ENCODE measurements at regions not wholly inside any gene's neighbourhood (a gene's known extent, or its start where the extent isn't known, plus 50 kb on each side); places are given as distances from the start of the nearest gene placed in this dataset.
A peak's percentile ranks its signal among the peaks of the same experiment; 100 is the strongest.
"Not testable (repeated sequence)": the region's sequence is repeated elsewhere in the genome, so short reads cannot be mapped to it uniquely, and the experiment has no call there.

DNA sequence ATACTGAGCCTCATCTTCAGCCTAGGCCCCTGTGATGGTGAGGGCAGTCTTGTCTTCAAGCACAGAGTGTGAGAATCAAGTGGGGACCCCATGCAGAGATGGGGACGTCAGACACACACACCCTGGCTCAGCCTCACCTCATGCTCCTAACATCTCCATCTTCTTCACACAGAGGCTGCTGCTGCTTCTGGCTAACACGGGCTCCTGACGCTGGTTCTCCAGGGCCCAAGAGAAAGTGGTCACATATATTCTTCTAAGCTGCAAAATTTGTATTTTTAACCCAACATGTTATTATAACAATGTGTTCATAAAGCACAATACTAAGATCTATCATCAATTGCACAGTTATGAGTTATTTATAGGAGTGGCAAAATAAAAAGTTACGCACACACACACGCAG, 101.2 kb downstream of the VPREB1 start:
- no peak for FAIRE-seq
- DNase-seq (ENCODE audit: low spot score) = no peak

DNA sequence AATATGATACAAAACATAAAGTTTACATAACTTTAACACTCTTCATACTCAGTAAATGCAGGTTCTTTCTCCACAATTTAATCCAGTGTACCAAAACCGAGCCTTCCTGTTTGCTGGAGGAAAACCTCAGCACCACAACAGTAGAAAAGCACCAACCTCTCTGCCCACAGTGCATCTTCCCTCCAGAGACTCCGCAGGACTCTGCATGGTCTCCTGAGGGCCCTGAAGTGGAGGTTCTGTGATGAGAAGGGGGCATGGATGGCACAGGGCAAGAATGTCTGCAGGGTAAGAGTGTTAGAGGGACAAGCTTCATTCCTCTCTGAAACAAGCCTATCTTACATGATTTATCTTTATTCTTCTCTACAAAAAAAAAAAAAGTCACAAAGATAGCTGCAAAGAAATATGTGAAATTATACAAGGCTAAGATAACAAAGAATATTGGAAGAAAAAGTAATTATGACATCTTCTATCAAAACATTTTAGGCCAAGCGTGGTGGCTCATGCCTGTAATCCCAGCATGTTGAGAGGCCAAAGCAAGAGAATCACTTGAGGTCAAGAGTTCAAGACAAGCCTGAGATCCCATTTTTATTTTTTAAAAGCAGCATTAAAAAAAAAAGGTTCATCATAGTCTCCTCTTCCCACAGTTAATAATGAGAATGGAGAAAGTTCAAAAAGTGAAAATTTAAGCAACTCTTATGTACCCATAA, 102.0 kb downstream of the VPREB1 start:
- DNase-seq (ENCODE audit: low spot score) (no peak), FAIRE-seq (no peak)

DNA sequence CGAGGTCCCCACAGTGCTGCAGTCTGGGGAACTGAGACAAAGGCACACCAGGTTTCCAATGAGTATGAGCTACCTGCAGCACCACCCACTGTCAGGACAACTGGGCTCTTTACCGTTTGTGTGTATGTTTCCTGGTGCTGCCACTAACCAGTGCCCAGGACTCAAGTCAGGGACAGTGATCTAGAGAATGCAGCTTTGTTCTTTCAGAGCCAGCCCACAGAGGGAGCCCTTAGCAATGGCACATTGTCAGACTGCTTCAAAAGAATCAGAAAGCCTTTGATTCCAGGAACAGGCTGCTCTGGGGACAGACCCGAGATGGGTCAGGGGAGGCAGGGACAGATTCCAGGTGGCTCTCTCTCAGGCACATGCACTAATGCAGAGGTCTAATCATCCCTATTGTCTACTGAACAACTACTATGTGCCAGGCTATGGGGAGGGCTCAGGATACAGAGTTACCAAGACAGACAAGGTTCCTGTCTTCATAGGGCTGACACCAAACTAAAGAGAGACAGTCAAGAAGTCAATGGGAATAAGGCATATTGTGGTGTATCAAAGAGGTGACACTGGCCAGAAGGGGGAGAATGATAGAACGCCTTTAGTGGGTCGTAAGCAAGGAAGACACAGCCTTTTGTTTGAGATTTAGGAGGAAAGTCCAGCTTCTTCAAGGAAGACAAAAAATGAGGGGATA, 103.7 kb downstream of the VPREB1 start:
- no peak for DNase-seq (ENCODE audit: low spot score)
- no peak for FAIRE-seq

DNA sequence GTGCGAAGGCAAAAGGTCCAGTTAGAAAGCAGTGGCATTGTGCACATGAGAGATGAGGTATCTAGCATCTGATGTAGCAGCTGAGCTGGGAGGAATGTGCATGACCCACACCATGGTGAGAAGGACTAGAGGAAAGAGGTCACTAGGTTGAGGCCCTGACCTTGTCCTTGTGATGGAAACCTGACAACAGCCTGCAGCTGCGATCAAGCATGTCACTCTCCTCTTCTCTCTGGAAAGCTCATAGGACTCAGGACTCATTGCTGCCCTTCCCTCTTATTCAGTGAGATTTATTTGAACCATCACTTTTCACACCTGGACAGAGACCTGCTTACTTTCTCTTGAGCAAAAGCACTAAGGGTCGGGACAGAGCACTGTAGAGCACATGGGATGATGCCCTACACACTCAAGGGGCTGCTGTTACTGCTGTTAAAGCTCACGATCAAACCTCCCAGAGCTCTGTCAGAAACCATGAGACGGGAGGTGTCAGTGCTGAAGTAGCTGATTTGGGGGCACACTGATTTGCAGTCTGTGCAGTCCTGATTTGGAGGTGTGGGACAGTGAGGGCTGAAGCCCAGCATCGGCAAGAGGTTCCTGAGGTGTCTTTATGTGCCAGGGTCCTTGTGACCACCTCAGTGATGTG, 104.3 kb downstream of the VPREB1 start:
- FAIRE-seq = no peak
- no peak for DNase-seq (ENCODE audit: low spot score)

DNA sequence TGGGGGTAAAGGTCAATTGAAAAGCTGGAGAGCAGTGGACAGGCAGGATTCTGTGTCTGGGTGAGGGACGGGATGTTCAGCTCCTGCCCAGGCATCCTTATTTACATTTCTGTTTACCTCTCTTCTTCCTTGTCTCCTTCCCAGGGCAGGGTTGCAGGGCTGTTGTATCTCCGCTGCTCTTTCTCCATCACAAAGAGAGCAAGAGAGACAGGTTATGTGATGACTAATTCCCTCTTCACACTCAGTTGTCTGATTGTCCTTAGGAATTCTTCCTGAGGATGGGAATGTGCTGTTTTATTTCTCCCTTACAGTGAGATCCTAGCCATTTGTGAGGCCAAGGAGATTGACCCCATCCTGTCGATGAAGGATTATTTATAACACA, 104.9 kb downstream of the VPREB1 start:
- no peak for DNase-seq (ENCODE audit: low spot score)
- FAIRE-seq = no peak

DNA sequence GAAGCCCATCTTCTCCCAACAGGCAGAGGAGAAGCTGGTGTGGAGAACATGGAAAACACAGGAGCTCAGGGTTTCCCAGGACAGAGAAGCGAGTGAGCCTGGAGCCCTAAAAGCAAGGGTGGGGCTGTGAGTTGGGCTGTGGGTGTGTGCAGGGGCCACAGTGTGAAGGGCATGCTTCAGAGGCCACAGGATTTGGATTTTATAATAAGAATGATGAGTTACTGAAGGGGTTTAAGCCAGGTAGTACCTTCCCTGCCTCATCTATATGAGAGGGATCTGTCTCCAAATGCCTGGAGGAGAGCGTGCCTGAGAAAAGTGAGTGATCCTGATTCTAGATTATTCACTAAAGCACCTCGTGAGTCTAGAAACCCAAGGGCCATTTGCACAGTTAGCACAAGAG, 106.8 kb downstream of the VPREB1 start:
- no peak for FAIRE-seq
- no peak for DNase-seq (ENCODE audit: low spot score)

DNA sequence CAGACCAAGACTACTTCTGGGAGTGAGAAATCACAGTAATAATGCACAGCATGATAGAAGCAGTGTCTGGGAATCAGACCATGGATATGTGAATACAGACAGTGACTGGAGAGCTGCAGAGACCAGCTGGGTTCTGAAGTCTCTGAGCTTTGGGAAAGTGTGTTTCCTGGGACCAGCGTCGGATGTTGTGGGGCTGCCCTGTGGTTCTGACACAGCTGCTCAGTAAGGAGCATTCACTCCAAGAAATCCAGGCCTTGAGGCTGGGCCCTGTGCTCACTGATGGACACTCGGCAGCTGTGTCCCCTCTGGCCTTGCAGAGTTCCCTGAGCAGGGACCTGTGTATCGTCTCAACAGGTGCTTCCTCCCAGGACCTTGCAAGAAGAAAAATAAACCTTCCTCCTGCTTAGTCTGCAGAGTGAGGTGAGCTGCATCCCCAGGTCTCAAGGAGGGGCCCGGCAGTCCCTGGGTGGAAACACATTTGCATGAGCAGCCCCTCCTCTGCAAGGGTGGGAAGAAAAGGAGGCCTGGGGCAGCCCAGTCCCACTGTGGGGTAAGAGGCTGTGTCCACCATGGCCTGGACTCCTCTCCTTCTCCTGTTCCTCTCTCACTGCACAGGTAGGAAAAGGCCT, 107.9 kb downstream of the VPREB1 start:
- no peak for DNase-seq (ENCODE audit: low spot score)
- no peak for FAIRE-seq

DNA sequence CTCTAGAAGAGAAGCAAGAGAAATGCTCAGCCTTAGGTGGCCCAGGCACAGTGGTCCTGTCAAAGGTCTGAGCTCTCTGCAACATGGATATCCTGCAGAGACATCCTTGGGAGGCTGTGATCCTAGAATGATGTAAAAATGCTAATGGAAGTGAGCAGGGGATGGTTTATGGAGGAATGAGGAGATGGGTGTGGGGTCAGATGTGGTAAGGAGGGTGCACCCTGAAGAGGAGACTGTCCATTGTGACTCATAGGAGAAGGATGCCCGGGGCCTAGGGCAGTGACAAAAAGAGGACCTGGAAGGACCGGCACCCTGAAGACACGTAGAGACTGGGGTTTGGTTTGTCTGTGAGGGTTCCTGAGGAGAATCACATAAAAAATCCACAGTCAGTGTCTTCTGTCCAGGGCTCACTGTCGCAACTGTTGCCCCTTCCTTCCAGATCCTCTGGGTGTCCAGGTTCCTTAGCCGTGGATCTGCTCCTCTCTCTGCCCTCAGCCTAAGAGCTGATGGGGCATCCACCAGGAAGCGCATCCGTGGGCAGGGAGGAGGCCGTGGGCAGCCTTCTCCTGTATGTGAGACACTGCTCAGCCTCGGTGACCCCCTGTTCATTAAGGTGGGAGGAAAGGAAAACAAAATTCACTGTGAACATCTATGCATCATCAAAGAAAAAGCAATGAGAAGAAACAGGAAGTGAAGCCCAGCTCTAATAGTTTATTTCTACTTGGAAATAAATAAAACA, 110.7 kb downstream of the VPREB1 start:
- FAIRE-seq = no peak
- no peak for DNase-seq (ENCODE audit: low spot score)

DNA sequence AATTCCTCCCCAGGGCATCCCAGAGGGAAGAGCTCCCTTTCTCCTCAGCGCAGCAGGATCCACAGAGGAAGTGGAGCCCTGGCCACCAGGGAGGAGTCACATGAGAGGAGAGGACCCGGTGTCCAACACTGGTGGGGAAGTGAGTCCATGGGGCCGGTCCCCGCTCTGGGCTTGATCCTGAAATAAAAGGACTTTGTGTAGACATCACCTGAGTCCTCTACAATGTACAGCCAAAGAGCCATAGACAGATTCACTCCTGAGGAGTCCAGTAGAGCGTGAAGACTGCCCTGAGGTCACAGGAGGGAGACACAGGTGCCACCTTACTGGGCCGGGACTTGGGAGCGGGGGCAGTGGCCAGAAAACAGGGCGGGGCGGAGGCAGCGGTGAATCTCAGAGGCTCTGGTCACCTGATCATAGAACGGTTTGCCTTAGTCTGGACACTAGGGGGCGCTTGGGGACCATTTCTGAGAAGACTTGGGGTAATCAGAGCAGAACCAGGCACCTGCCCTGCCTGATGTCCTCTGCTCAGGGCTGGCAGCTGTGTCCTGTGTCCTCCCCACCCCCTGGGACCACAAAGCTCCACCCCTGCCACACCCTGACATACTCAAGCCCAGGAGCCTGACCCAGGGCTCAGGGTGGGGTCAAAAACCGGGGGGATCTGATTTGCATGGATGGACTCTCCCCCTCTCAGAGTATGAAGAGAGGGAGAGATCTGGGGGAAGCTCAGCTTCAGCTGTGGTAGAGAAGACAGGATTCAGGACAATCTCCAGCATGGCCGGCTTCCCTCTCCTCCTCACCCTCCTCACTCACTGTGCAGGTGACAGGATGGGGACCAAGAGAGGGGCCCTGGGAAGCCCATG, 112.7 kb downstream of the VPREB1 start:
- FAIRE-seq = no peak
- peak; percentile 40 for DNase-seq (ENCODE audit: low spot score)

DNA sequence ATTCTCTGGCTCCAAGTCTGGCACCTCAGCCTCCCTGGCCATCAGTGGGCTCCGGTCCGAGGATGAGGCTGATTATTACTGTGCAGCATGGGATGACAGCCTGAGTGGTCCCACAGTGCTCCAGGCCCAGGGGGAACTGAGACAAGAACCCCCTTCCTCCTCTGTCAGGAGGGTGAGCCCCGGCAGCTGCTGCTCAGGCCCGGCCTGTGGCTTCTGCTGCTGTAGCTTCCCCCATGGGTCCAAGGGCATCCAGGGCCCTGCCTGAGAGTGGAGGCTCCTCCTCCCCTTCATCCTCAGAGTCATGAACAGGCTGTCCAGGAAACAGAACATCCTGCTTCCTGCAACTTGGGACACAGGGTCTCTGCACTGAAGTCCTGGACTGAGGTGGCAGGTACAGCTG, 113.6 kb downstream of the VPREB1 start:
- FAIRE-seq (no peak), DNase-seq (ENCODE audit: low spot score) (no peak)

DNA sequence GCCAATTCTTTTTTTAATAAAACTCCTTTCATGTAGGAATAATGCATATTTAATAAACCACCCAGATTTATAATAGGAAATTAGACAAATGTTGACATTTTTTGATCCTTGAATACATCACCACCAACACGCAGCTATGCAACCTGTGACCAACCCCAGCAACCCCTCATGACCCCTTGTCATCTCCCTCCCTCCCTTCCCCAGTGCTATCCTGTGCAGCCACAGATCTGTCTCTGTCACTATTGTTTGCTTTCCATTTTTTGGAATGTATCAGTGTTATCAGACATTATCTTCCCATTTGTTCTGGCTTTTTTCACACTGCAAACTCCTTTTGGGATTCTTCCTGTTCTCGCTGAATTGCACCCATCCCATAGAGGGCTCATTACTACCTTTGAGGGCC, 114.1 kb downstream of the VPREB1 start:
- DNase-seq (ENCODE audit: low spot score) (no peak), FAIRE-seq (no peak)

DNA sequence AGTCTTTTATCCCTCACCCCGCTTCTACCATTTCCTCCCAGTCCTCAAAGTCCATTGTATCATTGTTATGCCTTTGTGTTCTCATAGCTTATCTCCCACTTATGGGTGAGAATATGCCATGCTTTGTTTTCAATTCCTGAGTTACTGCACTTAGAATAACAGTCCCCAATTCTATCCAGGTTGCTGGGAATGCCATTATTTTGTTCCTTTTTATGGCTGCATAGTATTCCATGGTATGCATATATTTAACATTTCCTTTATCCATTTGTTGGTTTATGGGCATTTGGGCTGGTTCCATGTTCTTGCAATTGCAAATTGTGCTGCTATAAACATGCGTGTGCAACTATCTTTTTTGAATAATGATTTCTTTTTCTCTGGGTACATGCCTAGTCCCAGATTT, 114.9 kb downstream of the VPREB1 start:
- FAIRE-seq = no peak

DNA sequence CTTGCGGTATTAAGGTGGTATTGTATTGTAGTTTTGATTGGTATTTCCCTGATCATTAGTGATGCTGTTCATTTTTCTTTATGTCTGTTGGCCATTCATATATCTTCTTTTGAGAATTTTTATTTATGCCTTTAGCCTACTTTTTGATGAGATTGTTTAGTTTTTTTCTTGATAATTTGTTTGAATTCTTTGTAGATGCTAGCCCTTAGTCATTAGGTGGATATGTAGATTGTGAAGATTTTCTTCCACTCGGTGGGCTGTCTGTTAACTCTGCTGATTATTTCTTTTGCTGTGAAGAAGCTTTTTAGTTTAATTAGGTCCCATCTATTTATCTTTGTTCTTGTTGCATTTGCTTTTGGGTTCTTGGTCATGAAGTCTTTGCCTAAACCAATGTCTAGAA, 115.4 kb downstream of the VPREB1 start:
- FAIRE-seq (no peak), DNase-seq (ENCODE audit: low spot score) (no peak)

More for the DNA sequence above, 114.9 kb downstream of the VPREB1 start:
- no peak for DNase-seq (ENCODE audit: low spot score)

DNA sequence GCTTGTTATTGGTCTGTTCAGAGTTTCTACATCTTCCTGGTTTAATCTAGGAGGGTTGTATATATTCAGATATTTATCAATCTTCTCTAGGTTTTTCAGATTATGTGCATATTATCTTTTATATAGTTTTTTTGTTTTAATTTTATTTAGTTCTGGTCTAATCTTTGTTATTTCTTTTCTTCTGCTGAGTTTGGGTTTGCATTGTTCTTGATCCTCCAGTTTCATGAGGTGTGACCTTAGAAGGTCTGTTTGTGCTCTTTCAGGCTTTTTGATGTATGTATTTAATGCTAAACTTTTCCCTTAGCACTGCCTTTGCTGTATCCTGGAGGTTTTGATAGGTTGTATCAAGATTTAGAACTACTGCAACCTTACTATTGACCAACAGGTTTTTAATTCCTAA, 117.7 kb downstream of the VPREB1 start:
- no peak for FAIRE-seq
- DNase-seq (ENCODE audit: low spot score) = no peak

DNA sequence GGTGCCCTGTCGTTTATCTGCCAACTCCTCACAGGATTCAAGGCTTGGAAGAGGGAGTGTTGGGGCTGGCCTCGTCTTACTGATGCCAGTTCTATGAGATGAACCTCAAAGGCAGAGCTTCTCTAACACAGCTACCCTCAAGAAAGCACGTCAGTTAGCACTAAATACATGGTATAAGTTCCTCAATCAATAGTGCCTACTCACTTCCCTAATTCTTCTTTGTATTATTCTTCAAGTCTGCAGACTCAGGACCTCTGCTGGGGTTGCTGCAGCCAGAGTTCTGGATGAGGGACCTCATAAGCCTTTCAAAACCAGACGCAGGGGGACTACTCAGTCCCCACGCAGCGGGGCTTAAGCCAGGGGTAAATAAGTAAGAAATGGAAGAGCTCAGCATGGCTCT, 118.3 kb downstream of the VPREB1 start:
- FAIRE-seq (no peak), DNase-seq (ENCODE audit: low spot score) (no peak)

DNA sequence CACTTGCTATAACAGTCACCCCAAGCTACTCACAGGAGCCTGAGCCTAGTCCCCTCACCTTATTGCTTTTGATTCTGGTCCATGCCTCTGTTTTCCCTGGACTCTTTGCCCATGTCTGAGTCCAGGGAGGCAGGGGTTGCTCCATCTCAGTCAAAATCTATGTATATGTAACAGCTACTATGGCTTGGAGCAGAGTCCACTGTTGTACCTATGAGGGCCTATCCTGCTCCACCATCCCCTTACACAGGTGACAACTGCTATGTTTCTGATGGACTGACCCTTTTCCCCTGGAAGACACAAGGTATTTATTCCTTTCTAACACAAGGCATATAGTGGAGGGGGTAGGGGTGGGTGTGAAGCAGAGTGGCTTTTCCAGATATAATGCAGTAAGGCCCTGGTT, 119.6 kb downstream of the VPREB1 start:
- FAIRE-seq (no peak), DNase-seq (ENCODE audit: low spot score) (no peak)

DNA sequence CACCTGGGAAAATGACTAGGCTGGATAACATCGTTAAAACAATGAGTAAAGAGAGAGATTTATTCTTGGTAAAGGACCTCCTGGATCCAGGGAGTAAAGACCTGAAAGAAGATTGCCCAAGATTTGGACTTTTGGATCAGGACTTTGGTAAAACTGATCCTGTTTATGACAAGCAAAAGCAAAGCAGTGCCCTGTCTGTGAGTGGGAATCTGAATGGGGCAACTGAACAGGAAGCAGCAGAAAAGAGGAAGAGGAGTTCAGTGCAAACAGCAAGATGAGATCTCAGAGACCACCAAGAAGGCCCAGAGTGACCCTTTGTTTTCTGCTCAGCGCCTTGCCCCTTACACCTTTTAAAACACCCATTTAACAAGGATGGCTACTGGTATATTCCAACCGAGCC, 122.0 kb downstream of the VPREB1 start:
- FAIRE-seq (no peak), DNase-seq (ENCODE audit: low spot score) (no peak)

DNA sequence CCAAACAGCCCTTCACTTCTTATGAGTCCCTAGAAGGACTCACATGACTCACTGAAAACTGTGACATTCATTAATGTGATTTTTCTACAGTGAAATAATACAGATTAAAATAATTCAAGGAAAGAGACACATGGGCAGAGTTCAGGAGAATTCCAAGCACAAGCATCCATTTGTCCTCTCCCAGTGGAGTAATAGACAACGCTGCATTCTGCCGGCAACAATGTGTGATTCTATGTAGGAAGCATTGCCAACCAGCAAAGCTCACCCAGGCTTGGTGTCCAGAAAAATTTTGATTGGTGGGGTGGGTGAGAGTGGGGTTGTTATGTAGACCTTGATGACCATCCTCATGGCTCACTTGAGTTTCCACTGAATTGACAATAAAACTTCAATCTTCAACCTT, 123.9 kb downstream of the VPREB1 start:
- FAIRE-seq (no peak), DNase-seq (ENCODE audit: low spot score) (no peak)

DNA sequence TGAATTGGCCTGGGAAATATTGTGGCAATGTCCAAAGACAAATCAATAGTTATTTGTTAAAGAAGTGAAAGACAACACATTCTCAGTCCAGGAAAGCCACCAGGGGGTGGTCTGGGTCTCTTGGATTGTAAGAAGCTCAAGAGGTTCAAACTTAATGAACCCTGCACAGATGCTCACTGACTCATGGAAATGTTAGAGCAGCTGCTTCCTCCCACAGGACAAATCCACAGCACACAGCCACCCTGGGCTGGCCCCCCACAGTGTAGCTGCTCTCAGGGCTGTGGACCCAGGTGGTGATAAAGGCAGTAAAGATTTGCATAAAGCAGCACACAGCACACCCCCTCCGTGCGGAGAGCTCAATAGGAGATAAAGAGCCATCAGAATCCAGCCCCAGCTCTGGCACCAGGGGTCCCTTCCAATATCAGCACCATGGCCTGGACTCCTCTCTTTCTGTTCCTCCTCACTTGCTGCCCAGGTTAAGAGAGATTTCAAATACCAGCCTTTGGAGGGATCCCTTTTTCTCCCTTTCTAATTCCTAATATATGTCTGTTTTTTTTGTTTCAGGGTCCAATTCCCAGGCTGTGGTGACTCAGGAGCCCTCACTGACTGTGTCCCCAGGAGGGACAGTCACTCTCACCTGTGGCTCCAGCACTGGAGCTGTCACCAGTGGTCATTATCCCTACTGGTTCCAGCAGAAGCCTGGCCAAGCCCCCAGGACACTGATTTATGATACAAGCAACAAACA, 124.8 kb downstream of the VPREB1 start:
- DNase-seq (ENCODE audit: low spot score); FAIRE-seq: not testable (repeated sequence)

DNA sequence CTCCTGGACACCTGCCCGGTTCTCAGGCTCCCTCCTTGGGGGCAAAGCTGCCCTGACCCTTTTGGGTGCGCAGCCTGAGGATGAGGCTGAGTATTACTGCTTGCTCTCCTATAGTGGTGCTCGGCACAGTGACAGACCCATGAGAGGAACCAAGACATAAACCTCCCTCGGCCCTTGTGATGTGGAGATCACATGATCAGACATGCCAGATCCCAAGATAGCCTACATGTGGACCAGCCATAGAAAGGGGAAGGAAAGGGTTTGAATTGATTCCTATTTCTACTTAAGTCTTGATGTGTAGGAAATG, 125.3 kb downstream of the VPREB1 start:
- FAIRE-seq (no peak), DNase-seq (ENCODE audit: low spot score) (no peak)
